ENCODE measurements at regions not wholly inside any gene's neighbourhood (a gene's known extent, or its start where the extent isn't known, plus 50 kb on each side); places are given as distances from the start of the nearest gene placed in this dataset.

GRCh38 chr15:93180128-93180527 is 91.1 kb upstream of the RGMA start:
- Histone ChIP-seq H3K27ac (no peak overlapping the region), H3K4me1 (no peaks in the 10 kb centered on the region), H3K9me3 (no peaks in the 10 kb centered on the region), H3K36me3 (no peaks in the 10 kb centered on the region), H3K27me3 (no peaks in the 10 kb centered on the region), H3K4me3 (no peak overlapping the region)
- ATAC-seq (no peak), DNase-seq (no peak)
- in situ Hi-C loops (cut with MboI; ENCODE audit: low sequenced_read_pairs in 4 of 4), result no loop called here
- intact Hi-C loops (cut with DNase I; ENCODE audit: low total_unique reads), result no loop called here
- TF ChIP-seq CTCF (IDR thresholded peaks at IDR 0.05 in 4 of 5, conservative IDR thresholded peaks at IDR 0.05 in 1 of 5), result no peak
- TF ChIP-seq POLR2A (IDR thresholded peaks at IDR 0.05), result no peak

GRCh38 chr15:93179700-93180102 is 90.7 kb upstream of the RGMA start:
- no peak overlapping the region for H3K27ac ChIP-seq
- no peaks in the 10 kb centered on the region for H3K4me1 ChIP-seq
- intact Hi-C loops (cut with DNase I; ENCODE audit: low total_unique reads), result no loop called here
- no peaks in the 10 kb centered on the region for H3K36me3 ChIP-seq
- ATAC-seq (no peak), DNase-seq (no peak)
- no peaks in the 10 kb centered on the region for H3K9me3 ChIP-seq
- TF ChIP-seq POLR2A (IDR thresholded peaks at IDR 0.05), result no peak
- no peak for TF ChIP-seq CTCF (IDR thresholded peaks at IDR 0.05 in 4 of 5, conservative IDR thresholded peaks at IDR 0.05 in 1 of 5)
- H3K4me3 ChIP-seq, result no peak overlapping the region
- no peaks in the 10 kb centered on the region for H3K27me3 ChIP-seq
- in situ Hi-C loops (cut with MboI; ENCODE audit: low sequenced_read_pairs in 4 of 4), result no loop called here

GRCh38 chr15:93179072-93179471 is 90.1 kb upstream of the RGMA start:
- no peaks in the 10 kb centered on the region for H3K36me3 ChIP-seq
- intact Hi-C loops (cut with DNase I; ENCODE audit: low total_unique reads) (no loop called here), in situ Hi-C loops (cut with MboI; ENCODE audit: low sequenced_read_pairs in 4 of 4) (no loop called here)
- H3K9me3 ChIP-seq, result no peaks in the 10 kb centered on the region
- no peaks in the 10 kb centered on the region for H3K4me1 ChIP-seq
- TF ChIP-seq POLR2A (IDR thresholded peaks at IDR 0.05), result no peak
- TF ChIP-seq CTCF (IDR thresholded peaks at IDR 0.05 in 4 of 5, conservative IDR thresholded peaks at IDR 0.05 in 1 of 5), result no peak
- H3K27me3 ChIP-seq, result no peaks in the 10 kb centered on the region
- peak; percentile 27 to 49 for DNase-seq
- ATAC-seq, result peak in 1 of 2 donors; percentile 51
- H3K4me3 ChIP-seq, result no peak overlapping the region
- no peak overlapping the region for H3K27ac ChIP-seq

- Histone ChIP-seq H3K36me3 (no peaks in the 10 kb centered on the region), H3K27me3 (no peaks in the 10 kb centered on the region), H3K4me1 (no peaks in the 10 kb centered on the region), H3K9me3 (no peaks in the 10 kb centered on the region), H3K4me3 (no peak overlapping the region), H3K27ac (no peak overlapping the region)
- in situ Hi-C loops (cut with MboI; ENCODE audit: low sequenced_read_pairs in 4 of 4), result no loop called here
- intact Hi-C loops (cut with DNase I; ENCODE audit: low total_unique reads), result no loop called here
- no peak for TF ChIP-seq POLR2A (IDR thresholded peaks at IDR 0.05)
- TF ChIP-seq CTCF (IDR thresholded peaks at IDR 0.05 in 4 of 5, conservative IDR thresholded peaks at IDR 0.05 in 1 of 5), result peak in 2 of 5 experiments; percentile 17 to 40
- DNase-seq (no peak), ATAC-seq (peak in 1 of 2 donors; percentile 51)
Observed at GRCh38 chr15:93178371-93178770, 89.4 kb upstream of the RGMA start.

- Histone ChIP-seq H3K27ac (no peak overlapping the region), H3K27me3 (no peaks in the 10 kb centered on the region), H3K4me3 (no peak overlapping the region), H3K9me3 (no peaks in the 10 kb centered on the region), H3K36me3 (no peaks in the 10 kb centered on the region), H3K4me1 (no peaks in the 10 kb centered on the region)
- in situ Hi-C loops (cut with MboI; ENCODE audit: low sequenced_read_pairs in 4 of 4) (no loop called here), intact Hi-C loops (cut with DNase I; ENCODE audit: low total_unique reads) (no loop called here)
- TF ChIP-seq POLR2A (IDR thresholded peaks at IDR 0.05) (no peak), CTCF (IDR thresholded peaks at IDR 0.05 in 4 of 5, conservative IDR thresholded peaks at IDR 0.05 in 1 of 5) (no peak)
- no peak for ATAC-seq
- no peak for DNase-seq
Observed at GRCh38 chr15:93176065-93176464, 87.1 kb upstream of the RGMA start.

All from gastrocnemius medialis (tissue), 4 donors.